Kidney (tissue), 13 donors: ENCODE measurements at regions not wholly inside any gene's neighbourhood (a gene's known extent, or its start where the extent isn't known, plus 50 kb on each side); places are given as distances from the start of the nearest gene placed in this dataset.

Experiments used
- DNase-seq, 5 donors: peaks; one replicate each; pipeline ENCODE4 v3.0.0-alpha.2; 2013 to 2020
- FAIRE-seq: peaks from 2 replicates; lab custom pipeline; 2012; peaks lifted over from hg19 to GRCh38; lab: Jason Lieb, UNC
- H3K27ac ChIP-seq, 2 donors: one replicate each; pipeline ENCODE4 v1.7.0; 2013; ENCODE audit warnings: low read depth in 2 of 2, low read length in 2 of 2, inconsistent platforms in 1 of 2
- H3K27me3 ChIP-seq: one replicate; pipeline ENCODE4 v1.7.1; 2013; ENCODE audit warnings: low read length, inconsistent platforms; ENCODE audit not compliant: control insufficient read depth, insufficient read depth
- H3K36me3 ChIP-seq, 3 donors: one replicate each; pipeline versions ENCODE4 v1.7.0 to v1.7.1; 2013; ENCODE audit warnings: low read length in 3 of 3, control low read depth in 1 of 3, inconsistent platforms in 1 of 3; ENCODE audit not compliant: insufficient read depth in 3 of 3, control insufficient read depth in 2 of 3
- H3K4me1 ChIP-seq, 3 donors: one replicate each; pipeline versions ENCODE4 v1.7.0 to v1.7.1; 2013; ENCODE audit warnings: low read length in 3 of 3, inconsistent platforms in 1 of 3, low read depth in 1 of 3; ENCODE audit not compliant: control insufficient read depth in 2 of 3, insufficient read depth in 2 of 3
- H3K4me3 ChIP-seq, 3 donors: one replicate each; pipeline versions ENCODE4 v1.7.0 to v1.8.1; 2013; ENCODE audit warnings: low read length in 3 of 3, control low read depth in 1 of 3, inconsistent platforms in 1 of 3
- H3K9ac ChIP-seq, 3 donors: one replicate each; pipeline versions ENCODE4 v1.7.0 to v1.7.1; 2013; ENCODE audit warnings: low read length in 3 of 3, control low read depth in 1 of 3, inconsistent platforms in 1 of 3
- H3K9me3 ChIP-seq, 3 donors: one replicate each; pipeline versions ENCODE4 v1.7.0 to v1.7.1; 2013; ENCODE audit warnings: low read length in 3 of 3, control low read depth in 1 of 3, inconsistent platforms in 1 of 3; ENCODE audit not compliant: control insufficient read depth in 2 of 3, insufficient read depth in 1 of 3
- intact Hi-C: fragments of 100-400 bp; cut with DNase I; formaldehyde crosslinking; loops from one replicate; pipeline ENCODE4 v1.11.1; 2022
- TF ChIP-seq, protein P1 (sequence below): IDR thresholded peaks from 3 replicates; pipeline ENCODE4 v1.5.1; 2012; ENCODE audit warnings: mild to moderate bottlenecking, moderate library complexity, borderline replicate concordance; ENCODE audit not compliant: insufficient read depth; ENCODE audit errors: extremely low read depth
- donor health status: control.
- donor health status: control.
- donor health status: control.
- donor health status: control.
- donor health status: control.
- donor health status: DM: yes; HTN: yes; CAD: no.
- donor health status: Normal renal cell carcinoma (clear cell type).

DNA sequence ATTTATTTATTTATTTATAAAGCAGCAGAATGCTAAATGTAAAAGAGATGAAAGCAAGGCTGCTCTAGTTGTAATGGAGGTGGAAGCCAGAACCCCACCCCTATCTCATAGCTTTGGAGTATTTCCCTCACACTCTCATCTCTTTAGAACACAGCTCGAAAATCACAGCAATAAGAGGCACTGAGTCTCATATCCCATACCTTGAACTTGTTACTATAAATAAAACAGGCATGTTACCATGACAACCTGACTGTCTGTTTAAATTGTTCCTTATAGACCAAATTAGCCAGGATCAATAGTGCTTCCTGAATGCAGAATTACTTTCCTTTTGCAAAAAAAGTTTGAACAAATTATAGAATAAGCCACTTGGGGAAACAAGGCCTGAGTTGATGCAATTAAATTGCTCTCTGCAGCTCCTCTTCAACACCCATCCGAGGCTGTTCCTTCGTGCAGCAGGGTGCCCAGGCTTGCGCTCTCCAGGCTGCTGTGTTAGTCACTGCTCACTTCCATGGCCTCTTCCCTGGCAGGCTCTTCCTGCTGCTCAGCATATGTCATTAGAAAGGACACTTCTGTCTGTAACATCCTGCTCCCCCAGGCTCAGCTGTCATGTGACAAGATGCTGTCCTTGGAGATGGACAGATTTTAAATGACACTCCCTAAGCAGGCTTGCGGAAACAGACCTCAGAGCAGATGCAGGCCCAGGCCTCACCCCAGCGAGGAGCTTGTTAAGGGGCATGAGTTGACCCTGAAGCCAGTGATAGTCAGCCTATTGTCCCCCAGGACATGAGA is 120.2 kb downstream of the CARTPT start:
- TF ChIP-seq, protein P1, sequence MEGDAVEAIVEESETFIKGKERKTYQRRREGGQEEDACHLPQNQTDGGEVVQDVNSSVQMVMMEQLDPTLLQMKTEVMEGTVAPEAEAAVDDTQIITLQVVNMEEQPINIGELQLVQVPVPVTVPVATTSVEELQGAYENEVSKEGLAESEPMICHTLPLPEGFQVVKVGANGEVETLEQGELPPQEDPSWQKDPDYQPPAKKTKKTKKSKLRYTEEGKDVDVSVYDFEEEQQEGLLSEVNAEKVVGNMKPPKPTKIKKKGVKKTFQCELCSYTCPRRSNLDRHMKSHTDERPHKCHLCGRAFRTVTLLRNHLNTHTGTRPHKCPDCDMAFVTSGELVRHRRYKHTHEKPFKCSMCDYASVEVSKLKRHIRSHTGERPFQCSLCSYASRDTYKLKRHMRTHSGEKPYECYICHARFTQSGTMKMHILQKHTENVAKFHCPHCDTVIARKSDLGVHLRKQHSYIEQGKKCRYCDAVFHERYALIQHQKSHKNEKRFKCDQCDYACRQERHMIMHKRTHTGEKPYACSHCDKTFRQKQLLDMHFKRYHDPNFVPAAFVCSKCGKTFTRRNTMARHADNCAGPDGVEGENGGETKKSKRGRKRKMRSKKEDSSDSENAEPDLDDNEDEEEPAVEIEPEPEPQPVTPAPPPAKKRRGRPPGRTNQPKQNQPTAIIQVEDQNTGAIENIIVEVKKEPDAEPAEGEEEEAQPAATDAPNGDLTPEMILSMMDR = no peak
- Histone ChIP-seq H3K9ac (no peak overlapping the region), H3K27me3 (no peaks in the 10 kb centered on the region), H3K9me3 (peaks cover 0 to 4% (median 0%) of the 10 kb centered on the region in 3 donors), H3K27ac (no peak overlapping the region), H3K4me1 (no peaks in the 10 kb centered on the region), H3K4me3 (no peak overlapping the region), H3K36me3 (no peaks in the 10 kb centered on the region)
- intact Hi-C loops = no loop called here
- FAIRE-seq (no peak), DNase-seq (no peak)

DNA sequence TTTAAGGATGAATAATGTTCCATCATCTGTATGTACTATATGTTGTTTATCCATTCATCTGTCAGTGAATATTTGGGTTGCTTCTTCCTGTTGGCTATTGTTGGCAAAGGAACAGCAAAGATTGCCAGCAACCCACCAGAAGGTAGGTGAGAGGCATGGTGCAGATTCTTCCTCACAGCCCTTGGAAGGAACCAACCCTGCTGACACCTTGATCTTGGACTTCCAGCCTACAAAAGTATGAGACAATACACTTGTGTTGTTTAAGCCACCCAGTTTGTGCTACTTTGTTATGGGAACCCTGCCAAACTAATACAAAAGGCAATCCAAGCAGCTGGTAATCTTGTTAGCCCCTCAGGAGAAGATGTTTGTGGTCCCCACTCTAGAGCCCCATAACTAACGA is 122.0 kb downstream of the CARTPT start:
- no peak overlapping the region for H3K27ac ChIP-seq
- FAIRE-seq = no peak

DNA sequence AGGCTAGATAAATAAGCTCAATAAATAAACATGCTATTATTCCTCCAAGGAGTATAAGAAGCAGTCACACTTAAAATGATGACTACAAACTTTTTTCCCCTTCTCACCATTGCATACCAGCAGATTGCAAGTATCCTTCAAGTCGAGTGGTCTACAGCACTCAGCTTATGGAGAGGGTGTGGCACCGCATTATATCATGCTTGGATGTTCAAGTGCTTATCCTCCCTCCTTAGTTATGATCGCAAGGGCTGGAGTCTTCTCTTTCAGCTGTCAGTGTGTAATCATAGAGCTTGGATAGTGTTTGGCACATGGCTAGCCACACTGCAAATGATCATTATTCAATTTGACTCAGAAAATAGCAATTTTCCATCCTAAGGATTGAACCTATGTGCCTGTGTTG is 124.0 kb downstream of the CARTPT start:
- Histone ChIP-seq H3K27ac (no peak overlapping the region), H3K9me3 (peaks cover 0 to 4% (median 0%) of the 10 kb centered on the region in 3 donors), H3K9ac (no peak overlapping the region), H3K36me3 (no peaks in the 10 kb centered on the region), H3K4me1 (no peaks in the 10 kb centered on the region), H3K27me3 (no peaks in the 10 kb centered on the region), H3K4me3 (no peak overlapping the region)
- FAIRE-seq = no peak
- TF ChIP-seq, protein P1 = no peak
- intact Hi-C loops = no loop called here
- no peak for DNase-seq

More for the DNA sequence above, 122.0 kb downstream of the CARTPT start:
- Histone ChIP-seq H3K4me3 (no peak overlapping the region), H3K36me3 (no peaks in the 10 kb centered on the region), H3K4me1 (no peaks in the 10 kb centered on the region), H3K9ac (no peak overlapping the region), H3K9me3 (peaks cover 0 to 4% (median 0%) of the 10 kb centered on the region in 3 donors), H3K27me3 (no peaks in the 10 kb centered on the region)
- intact Hi-C loops = no loop called here
- TF ChIP-seq, protein P1 = no peak
- DNase-seq = no peak

DNA sequence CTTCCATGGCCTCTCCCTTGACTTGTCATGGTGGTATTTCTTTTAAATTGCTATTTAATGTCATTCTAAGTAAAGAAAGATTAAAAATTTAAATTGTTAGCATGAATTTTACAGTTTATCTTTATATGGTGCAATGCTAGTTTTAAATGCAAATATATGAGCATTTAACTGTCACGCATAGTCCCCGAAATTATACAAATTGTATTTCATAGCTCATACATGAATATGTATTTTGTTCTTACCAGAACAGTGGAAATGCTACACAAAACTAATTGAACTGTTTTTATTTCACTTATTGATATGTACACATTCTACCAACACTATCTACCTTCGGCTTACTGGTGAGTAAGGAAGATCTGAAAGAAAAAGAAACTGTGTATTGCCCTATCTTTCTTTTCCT is 125.8 kb downstream of the CARTPT start:
- FAIRE-seq = no peak

More for the DNA sequence above, 125.8 kb downstream of the CARTPT start:
- Histone ChIP-seq H3K9me3 (peaks cover 0 to 4% (median 0%) of the 10 kb centered on the region in 3 donors), H3K9ac (no peak overlapping the region), H3K27me3 (no peaks in the 10 kb centered on the region), H3K4me3 (no peak overlapping the region), H3K27ac (no peak overlapping the region), H3K4me1 (no peaks in the 10 kb centered on the region), H3K36me3 (no peaks in the 10 kb centered on the region)
- no peak for DNase-seq
- intact Hi-C loops = no loop called here
- TF ChIP-seq, protein P1 = no peak
